ENCODE measurements at regions not wholly inside any gene's neighbourhood (a gene's known extent, or its start where the extent isn't known, plus 50 kb on each side); places are given as distances from the start of the nearest gene placed in this dataset.

DNA sequence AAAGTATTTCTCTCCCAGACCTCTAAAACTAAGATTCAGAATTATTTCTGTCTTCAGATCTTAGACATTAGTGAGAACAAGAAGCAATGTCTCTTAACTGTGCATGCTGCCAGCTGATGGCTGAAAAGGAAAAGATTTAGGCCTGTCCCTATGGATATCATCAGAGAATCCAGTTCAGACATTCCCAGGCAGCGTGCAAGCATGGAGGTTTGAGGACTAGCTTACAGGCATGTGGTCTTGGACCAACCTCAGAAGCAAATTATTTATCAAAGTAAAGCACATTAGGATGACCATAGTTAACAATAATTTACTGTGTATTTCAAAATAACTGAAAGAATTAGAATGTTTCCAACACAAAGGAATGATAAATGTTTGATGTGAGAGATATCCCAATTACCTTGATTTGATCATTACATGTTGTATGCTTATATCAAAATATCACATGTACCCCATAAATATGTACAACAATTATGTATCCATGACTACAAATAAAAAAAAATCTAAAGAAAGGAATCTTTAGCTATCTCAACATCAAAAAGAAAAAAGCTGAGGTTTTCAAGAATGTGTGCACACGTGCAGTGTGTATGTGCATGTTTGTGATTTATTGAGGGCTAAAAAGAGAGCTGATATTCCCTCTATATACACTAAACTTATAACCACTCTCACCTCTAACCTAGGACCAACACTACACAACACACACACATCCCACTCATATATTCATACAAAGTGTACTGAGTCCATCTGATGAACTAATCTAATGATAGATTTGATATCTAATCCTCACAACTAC lies 108.9 kb upstream of the THBS1 start:
- DNase-seq, result no peak

DNA sequence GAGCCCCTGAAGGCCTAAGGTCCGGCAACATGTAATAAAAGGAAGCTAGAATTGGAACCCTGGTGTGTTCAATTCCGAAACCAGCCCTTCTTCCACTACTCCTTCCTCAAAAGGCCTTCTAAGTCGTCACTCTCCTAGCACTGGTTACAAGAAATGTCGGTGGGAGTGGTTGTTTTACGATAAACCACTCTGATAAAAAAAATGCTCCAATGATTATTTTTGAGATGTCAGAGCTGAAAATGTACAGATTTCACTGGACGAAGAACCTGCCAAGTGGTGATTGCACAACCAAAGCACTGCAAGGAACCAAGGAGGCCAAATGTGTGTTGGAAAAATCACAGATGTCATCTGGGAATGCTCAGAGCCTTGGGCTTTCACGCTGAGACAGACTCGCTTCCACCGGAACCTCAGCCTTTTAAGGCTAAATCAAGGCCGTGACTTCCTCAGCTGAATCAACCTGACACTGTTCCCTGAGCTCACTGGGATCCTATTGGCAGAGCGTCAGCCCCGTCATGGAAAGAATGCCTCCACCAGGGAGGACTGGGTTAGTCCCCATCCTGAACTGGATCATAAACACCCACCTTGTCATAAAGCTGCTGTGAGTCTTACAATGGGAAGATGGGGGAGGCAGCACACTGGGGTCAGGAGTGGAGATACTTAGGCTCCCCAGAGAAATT lies 108.1 kb upstream of the THBS1 start:
- no peak for DNase-seq

DNA sequence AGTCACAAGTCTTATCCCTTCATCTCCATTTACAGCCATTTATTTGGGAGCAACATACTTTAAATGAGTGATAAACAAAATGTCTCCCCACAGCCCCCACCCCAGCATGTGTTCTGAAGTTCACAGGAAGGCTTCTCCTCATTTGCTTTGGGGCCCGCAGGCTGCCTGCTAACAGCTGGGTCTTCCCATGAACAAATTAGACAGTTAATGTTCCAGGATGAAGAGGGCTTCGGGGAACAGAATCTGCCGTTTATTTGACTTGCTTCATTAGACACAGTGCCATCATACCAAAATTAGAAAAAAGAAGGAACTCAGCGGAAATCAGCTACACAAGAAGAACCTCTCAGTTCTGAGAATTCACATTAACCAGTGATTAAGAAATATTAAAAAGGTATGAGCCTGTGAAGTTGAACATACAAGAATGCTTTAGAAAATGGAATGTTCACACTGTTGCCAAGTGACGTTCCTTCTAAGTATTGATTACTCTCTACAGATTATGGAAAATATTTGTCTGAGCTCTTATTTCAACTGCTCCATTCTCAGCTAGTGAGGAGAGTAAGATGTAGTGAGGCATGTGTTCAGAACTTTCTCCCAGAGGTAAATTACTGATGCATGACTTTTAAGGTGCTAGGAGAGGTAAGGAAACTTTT lies 107.5 kb upstream of the THBS1 start:
- no peak for DNase-seq

DNA sequence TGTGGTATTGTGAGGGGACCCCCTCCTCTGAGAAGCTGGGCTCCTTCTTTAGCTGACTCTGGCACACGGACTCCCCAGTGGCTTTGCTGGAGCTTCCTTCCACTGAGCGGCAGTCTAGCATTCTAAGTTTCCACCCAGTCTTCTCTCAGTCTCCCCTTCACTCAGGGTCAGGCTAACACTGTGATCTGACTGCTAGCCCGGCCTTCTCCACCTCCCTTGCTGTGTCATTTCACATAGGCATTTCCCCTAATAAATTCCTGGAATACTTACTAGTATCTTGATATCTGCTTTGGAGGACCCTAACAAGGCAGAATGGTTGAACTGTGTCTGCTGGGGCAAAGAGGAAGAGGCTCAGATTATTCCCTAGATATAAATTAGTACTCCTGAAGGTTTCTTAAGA lies 106.2 kb upstream of the THBS1 start:
- DNase-seq, result no peak

DNA sequence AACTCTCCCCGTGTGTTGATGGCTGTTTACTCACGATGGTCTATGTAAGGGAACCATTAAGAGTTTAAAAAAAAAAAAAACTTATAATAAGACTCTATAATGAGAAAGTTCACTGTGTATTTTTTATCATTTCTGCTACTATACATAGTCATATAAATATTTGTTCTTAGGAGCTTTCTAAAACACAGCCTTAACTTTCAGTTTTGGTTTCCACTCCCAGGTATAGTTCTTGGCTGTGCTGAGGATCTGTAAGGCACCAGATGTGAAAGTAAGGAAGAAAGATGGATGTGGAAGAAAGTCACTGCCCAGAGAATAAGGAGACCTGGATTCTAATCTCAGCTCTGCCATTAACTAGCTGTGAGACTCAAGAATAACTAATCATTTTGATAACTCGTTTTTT lies 101.9 kb upstream of the THBS1 start:
- DNase-seq, result no peak

DNA sequence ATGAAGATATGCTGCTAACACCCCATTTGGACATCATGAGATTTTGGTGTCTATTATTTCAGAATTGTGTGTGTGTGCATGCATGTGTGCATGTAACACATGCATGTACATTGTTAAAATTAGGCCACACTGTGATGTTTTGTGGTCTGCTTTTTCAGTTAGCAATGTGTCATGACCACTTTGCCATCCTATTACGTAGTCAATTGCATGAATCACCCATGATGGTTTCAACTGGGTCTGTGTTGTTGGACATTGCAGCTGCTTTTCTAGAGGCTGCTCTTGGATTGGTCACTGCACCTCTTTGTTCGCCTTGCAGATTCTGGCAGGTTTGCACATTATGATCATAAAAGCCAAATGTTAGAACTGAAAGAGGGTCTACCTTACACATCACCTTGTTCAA lies 101.0 kb upstream of the THBS1 start:
- DNase-seq, result no peak

DNA sequence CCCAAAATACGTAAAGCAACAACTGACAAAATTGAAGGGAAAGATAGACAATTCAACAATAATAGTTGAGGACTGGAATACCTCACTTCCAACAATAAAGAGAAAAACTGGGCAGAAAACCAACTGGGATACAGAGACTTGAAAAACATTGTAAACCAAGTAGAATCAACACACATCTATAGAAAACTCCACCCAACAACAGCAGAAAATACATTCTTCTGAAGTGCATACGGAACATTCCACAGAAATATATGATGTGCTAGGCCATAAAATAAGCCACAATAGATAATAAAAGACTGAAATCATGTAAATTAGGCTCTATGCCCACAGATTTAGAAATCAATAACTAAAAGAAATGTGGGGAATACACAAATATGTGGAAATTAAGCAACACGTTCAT lies 98.4 kb upstream of the THBS1 start:
- no peak for DNase-seq

DNA sequence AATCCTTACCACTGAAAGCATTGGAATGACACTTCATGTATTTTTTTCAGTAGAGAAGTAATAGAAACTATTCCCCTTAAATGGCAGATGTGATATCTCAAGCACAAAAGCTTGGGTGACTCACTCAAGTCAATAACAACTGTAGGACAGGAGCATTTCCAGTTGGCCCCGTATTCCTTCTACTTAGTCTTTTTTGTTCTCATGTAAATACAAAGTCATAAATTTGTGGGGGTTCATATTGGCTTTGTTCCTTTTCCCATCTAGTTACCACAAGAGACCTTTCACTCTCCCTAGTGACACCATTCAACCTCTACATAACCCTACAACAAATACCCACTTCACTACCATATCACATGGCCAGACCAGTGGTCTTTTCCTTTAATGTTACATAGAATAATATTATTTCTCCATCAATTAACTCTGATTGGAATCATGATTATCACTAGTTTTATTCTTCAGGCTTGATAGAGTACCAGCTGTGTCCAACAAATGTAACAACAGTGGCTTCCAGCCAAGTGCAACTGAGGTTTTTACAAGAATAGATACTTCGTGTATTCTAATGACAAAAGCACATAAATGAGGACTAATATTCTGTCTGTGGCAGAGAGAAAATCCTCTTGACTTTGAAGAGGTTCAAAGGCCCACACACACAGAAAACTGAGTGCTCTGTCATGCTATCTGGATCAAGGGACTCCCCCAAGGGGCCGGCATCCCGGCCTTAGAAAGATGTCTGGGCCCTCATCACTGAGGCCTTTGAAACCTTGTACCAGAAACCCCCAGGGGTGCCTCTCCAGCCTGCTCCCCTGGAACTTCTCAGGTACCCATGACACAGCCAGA lies 94.0 kb upstream of the THBS1 start:
- DNase-seq, result no peak

DNA sequence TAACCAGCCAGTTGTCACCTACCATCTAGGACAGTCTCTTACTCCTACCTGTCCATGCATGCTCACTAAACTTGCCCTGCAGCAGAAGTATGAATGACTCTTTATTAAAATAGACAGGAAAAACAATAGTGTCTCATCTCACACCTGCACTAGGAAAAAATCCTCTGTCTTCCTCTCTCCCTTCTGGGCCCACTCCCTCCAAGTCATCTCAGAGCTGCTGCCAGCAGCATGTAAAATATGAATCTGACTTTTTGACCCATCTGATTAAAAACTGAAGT lies 93.5 kb upstream of the THBS1 start:
- no peak for DNase-seq

DNA sequence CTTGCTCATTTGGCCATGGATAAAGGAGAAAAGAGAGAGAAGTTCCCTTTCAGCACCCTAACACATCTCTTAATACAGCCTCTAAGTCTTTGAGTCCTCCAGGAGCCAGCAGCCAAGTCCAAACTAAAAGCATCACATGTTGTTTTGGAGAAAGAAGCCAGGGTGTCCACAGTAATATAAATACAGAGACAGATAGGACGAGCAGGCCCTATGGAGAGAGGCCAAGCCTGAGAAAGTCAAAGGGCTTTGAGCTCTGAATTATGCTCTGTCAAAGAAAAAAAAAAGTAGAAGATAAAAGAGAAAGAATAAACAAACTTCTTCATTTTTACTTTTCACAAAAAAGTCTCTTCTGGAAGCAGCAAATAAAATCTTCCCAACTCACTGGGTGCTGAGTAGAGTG lies 92.4 kb upstream of the THBS1 start:
- no peak for DNase-seq

DNA sequence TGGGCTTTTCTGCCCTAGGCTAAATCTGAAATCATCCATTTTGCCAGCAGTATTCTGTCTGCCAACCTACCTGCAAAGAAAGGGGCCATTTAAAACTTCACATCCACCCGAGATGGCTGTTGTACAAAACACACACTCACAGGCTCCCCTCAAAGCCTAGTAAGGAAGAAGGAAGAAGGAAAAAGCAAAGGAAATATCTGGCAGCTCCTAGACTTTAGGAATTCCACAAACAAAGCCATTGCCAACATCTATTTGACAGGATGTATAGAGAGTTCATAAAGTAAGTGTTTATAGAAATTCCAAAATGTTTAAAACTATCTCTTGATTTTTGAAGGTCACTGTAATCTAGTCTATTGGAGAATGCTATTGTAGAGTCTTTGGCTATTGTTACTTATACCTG lies 91.9 kb upstream of the THBS1 start:
- no peak for DNase-seq

DNA sequence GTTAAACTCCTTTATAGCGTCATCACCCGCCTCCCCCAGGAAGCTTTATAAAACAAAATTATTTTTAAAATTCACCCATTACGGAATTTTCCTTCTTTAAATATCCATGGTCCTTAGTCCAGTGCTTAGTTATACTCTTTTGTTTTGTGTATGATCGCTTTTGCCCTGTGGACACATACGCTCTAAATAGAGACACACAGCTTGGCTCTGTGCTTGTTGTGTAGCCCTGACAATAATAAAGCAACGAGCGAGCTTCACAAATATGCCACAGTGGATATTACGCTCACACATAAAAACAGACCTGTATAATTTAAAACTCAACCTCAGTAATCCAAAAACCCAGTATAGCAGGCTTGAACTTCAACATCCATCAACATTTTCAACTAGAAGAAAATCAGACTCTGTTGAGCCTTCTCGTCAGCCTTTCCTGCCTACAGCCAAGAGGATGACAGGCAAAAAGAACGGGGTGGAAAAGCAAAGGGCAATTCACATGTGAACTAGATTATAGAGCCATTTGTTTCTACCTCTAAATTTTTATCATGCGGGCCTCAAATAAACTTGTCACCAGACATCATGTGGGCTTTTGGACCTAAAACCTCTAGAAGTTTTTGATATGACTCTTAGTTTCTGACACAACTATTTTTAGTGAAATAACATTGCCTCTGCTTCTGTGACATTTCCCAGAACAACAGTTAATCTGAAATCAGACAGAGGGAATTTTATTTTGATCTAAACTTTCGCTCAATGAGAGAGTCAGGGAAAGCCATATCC lies 89.6 kb upstream of the THBS1 start:
- no peak for DNase-seq

DNA sequence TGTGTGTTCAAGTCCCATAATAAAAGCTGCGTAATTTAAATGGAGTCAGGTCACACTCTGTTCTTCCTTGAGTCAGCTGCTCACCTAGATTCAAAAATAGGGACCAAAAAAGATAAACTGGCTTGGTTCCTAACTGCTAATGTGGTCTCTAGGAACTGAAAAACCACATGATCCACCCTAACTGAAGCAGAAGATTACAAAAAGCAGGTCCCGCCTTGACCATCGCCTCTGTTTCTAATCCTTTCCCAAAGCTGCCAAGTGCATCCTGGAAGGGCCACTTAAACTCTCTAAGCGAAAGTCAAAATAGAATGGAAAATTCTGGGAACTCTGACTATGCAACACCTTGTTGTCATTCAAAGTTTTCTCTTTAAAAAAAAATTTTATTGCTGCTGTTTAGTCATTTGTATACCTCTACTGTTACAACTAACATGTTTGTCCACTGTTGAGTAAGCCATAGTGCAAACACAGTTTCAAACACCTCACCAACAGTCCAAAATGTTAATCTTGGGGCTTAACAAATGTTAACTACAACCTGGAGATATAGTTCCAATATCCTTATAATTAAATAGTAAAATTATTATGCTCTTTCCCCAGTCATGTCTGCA lies 88.9 kb upstream of the THBS1 start:
- DNase-seq, result no peak

DNA sequence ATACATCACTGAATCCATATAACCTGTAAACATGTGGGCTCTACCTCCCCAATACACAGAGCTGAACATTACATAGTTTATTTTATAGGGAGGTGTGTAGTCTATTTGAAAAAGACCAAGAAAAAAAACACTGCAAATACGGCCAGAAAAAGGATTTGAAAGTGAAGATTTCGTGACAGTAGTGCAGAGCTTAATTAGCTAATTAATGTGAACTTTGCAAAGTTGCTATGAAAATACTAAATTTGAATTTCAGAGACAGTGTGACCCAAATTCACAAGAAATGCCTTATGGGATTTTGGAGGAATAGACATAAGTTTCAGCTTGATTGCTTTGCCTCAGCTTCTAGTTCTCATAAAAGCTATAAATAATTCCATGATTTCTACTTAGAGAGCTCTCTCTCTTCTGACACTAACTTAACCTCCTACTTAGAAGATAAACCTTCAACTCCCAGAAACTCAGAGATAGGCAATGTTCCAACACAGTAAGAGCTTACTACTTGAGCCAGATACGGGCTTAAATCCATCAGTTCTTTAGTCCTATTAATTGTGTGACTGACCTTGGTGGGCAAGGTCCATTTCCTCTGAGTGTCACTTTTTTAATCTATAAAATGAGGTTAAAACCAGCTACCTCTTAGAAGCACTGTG lies 87.3 kb upstream of the THBS1 start:
- DNase-seq, result no peak

DNA sequence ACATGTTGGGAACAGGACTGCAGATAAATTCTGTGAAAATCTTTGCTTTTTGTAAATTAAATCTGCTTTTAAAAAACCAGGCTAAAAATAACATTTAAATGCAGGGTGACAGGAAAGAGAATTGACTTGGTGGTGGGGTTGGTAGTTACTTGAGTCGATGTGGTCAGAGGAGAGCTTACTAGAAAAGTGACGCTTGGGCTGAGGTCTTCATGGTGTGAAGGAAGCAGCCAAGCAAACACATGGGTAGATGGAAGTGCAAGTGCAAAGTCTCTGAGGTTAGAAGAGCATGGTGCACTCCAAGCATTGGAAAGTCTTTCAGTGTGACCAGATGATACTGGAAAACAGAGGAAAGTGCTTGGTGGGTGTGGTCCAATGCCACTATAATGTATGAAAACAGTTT lies 86.4 kb upstream of the THBS1 start:
- no peak for DNase-seq

DNA sequence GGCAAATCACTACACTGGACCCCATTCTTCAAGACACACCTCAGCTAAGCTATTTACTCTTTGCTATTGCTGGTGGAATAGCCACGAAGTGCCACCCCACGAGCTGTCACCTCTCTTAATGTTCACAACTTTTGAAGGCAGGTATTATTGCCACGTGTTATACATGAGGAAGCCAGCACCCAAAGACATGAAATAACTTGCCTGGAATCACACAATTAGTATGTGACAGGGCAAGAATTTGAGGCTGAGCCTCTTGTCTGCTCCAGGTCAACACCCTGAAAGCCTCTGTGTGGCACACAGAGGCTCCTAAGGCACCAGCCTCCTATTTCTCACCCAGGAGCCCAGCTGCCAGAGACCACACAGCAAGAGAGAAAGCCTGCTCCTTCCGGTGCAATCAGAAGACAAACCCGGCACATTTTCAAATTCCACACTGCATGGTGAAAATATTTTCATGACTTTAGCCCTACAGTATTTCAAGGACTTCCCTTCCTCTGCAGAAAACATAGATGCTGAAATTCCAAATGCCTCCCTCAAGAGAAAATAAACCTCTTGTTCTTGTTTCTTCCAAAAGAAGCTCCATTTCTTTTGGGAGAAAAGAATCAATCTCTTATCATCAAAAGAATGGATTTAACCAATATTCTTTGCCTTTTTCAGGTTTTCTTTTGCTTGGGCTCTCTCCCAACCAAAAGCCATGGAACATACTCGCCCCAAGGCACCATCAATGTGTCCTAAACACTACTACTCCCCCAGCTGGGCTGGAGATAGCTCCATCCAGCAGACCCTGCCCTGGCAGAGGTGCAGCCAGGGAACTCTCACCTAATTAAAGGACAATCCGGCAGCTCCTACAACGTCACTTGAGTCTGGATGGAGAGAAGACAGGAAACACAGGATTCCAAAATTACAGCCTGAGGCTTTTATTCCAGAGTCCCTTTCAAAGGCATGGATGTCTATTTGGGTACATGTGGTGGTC lies 84.7 kb upstream of the THBS1 start:
- no peak for DNase-seq

DNA sequence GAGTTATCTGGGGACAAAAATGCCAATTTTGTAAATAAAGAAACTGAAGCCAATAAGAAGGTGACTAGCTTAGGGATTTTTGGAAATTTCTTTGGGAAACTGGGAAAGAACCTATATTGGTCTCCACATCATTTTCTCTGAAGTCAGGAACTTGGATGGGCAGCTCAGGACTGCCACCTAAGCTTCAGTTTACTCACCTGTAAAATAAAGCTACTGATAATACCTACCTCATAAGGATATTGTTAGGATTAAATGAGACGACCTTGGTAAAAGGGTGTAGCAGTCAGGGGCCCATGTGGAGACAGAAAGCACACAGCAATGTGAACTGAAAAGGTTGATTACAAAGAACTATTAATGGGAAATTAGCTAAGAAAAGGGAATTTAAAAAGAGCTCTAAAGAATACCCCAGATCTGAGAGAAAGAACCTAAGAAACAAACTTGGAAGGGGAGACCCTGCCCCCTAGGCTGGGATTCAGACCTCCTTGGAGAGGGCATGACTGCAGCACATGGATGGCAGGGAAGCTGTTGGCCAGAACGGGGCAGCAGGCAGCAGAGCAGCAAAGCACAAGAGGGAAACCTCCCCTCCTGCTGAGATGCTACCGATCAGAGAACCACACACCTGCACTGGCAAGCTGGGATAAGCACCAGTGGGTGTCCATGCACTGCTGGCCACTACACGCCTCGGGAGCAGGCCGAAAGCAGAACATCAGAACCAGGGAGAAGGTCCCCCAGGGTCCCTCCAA lies 83.7 kb upstream of the THBS1 start:
- DNase-seq, result no peak

DNA sequence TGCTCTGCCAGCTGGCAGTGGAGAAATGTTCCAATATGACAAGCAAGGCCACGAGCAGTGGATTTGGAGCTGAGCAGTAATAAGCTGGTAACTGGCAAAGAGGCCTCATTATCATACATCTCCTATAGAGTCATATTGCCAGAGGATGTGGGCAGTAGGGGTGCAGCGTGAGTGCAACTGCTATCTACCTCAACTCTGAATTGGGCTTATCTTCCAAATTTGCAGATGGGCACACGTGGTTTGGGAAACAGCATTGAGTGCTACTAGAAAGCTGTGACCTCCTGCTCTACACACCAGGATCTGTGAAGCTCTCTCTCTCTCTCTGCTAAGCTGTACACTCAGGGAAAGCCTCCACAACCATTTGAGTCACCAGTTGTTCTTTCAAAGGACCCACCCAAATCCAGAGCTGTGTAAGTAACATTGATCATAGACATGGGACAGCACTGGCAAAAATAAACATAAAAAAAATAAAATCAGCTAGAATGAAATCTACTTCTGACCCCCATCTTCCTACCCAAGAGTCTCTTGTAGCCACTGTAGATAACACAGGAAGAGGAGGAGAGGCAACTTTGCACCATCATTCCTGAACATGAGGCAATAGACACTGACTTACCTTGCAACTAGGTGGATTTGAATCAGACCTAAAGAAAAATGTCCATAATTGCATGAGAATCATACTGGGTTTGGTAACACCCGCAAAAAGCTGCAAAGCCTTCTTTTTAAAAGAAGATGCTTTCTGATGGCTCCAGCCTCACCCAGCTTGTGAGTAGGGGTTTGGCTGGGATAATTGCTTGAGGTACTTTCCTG lies 82.9 kb upstream of the THBS1 start:
- DNase-seq, result no peak

DNA sequence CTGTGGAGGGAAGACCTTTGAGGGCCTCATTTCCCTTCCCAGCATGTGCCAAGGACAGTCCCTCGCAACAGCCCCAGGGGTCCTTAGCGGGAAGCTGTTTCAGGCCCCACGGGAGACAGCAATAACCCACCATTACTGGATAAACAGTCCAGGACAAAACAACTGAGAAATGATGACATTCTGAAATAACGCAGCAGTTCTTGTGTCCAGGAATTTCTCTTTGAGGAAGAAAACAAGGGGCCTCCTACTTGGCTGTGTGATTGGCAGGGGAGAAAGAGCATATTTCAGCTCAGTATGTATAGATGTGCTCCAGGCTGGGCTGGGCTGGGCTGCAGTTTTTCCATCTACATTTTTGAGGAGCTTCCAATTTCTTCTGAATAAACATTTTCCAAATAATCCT lies 82.2 kb upstream of the THBS1 start:
- DNase-seq, result no peak
